ENCODE measurements at regions not wholly inside any gene's neighbourhood (a gene's known extent, or its start where the extent isn't known, plus 50 kb on each side); places are given as distances from the start of the nearest gene placed in this dataset.

GRCh38 chr2:46815121-46815802 lies 100.3 kb downstream of the MCFD2 start:
- H3K4me3 ChIP-seq: no peak overlapping the region
- H3K27ac ChIP-seq: peak overlapping the region in 10 of 21 experiments; percentile 59 to 92 (median 78)

- H3K27ac ChIP-seq: peak overlapping the region in 17 of 21 experiments; percentile 23 to 92 (median 72)
- no peak overlapping the region for H3K4me3 ChIP-seq
Observed at GRCh38 chr2:46814160-46814961, 101.2 kb downstream of the MCFD2 start.

- H3K4me3 ChIP-seq: no peak overlapping the region
- peak overlapping the region in 15 of 21 experiments; percentile 23 to 92 (median 70) for H3K27ac ChIP-seq
Observed at GRCh38 chr2:46813680-46814079, 101.9 kb downstream of the MCFD2 start.

- H3K4me3 ChIP-seq: no peak overlapping the region
- H3K27ac ChIP-seq: peak overlapping the region in 15 of 21 experiments; percentile 2 to 92 (median 66)
Observed at GRCh38 chr2:46813020-46813415, 102.6 kb downstream of the MCFD2 start.

Data from skin epidermis (tissue), 12 donors.